IPS-NIHi7 (cell line): ENCODE measurements at regions not wholly inside any gene's neighbourhood (a gene's known extent, or its start where the extent isn't known, plus 50 kb on each side); places are given as distances from the start of the nearest gene placed in this dataset.

ENCODE experiments used
- DNase-seq: peaks from one replicate; pipeline ENCODE4 v3.0.0; 2012; ENCODE audit warnings: mixed read lengths; ENCODE audit errors: extremely low spot score

GRCh38 chr21:18951271-18952038, 547.9 kb upstream of the TMPRSS15 start:
- peak; percentile 48 for DNase-seq

GRCh38 chr21:18954441-18954844, 550.9 kb upstream of the TMPRSS15 start:
- DNase-seq, result no peak

DNA sequence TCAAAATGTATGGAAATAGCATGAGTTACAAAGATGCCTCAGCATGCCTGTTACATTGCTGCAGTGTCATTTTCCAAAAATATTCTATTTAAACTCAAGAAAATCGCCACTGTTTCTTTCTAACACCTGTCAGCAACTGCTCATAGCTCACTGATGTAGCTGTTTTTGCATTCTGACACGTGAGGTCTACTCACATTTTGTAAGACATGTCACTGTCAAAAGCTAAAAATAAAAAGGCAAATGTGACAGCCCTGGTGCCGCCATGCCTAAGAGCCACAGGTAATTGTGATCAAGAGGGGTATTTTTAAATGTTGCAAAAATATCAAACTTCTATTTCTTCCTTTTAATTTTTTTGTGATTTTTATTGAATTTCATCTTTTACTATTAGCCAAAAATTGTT, 556.2 kb upstream of the TMPRSS15 start:
- no peak for DNase-seq

- DNase-seq, result no peak
Observed at GRCh38 chr21:18960306-18960705, 556.7 kb upstream of the TMPRSS15 start.

DNA sequence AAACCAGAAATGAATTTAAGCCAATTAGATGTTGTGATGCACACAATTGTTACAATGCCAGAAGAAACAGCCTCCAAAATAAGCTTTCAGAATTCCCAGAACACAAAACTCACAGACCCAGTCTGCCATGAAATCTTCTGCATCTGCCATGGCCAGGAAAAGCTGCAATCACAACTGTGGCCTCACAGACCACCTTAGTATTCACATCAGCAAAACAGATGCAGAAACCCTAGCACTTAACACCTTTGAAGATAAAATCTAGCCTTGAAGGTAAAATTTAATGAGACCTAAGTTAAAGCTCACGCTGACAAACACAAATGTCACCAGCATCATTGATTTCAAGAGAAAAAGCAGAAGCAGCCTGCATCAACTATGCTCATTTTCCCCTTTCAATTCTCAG, 566.8 kb upstream of the TMPRSS15 start:
- no peak for DNase-seq

DNA sequence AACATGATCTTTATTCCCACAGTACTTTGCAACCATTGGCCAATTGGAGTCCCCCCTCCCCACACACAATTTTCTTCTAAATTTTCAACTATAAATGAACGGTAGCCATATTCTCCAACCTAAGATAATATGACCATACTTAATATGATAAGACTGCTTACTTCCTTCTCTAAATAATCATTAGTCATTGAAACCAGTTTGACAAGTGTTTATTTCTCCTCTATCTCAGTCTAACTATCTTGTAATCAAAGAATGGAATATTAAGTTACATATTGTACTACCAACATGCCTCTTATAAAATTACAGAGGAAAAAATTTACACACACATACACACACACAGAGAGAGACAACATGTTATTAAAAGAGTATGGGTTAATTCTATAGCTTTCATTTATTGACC, 567.4 kb upstream of the TMPRSS15 start:
- DNase-seq, result no peak

DNA sequence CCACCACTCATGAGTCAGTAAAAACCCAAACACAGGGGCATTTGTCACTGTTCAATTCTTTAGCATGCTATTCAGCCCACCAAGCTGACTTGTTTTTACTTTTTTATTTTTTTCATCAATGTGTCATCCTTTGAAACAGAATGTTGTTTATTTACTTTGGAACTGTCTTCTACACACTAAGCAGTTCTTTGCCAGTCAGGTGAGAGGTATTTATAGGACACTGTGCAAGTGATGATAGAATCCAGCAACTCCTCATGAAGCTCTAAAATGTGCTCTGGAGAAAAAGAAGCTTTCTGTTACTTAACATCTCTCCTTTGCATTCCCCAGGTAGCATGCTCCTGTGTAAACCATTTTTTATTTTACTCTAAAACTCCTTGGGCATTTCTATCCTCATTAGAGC, 582.0 kb upstream of the TMPRSS15 start:
- DNase-seq, result no peak

GRCh38 chr21:18986197-18986596, 582.6 kb upstream of the TMPRSS15 start:
- DNase-seq, result no peak

GRCh38 chr21:18987520-18988026, 584.0 kb upstream of the TMPRSS15 start:
- peak; percentile 13 for DNase-seq

DNA sequence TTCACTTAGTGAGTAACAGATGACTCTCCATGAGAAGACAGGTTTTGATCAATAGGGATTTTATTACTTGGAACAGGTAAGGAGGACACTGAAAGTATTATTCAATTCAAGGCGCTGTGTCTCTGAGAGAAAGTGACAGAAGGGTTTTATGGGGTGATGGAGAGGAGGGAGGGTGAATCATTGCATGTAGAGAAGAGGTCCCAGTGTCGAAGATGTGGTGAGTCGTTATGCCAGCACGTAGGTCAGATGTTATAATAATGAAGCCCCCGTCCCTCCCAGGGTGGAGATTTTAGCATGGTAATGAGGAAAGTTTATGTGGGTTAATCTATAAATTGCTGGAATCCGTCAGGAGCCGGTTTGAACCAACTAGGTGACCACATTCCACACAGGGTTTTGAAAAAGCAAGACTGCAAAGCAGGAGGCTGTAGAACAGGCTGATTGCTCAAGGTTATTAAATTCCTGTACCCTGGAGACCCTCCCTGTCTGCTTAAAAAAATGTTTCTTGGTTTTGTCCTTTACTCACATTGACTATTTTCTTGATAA, 586.4 kb upstream of the TMPRSS15 start:
- DNase-seq, result no peak

GRCh38 chr21:18991846-18992245, 588.3 kb upstream of the TMPRSS15 start:
- DNase-seq, result no peak

GRCh38 chr21:19010251-19010650, 606.7 kb upstream of the TMPRSS15 start:
- no peak for DNase-seq

GRCh38 chr21:19010996-19011395, 607.4 kb upstream of the TMPRSS15 start:
- no peak for DNase-seq

GRCh38 chr21:19011451-19011850, 607.9 kb upstream of the TMPRSS15 start:
- no peak for DNase-seq

DNA sequence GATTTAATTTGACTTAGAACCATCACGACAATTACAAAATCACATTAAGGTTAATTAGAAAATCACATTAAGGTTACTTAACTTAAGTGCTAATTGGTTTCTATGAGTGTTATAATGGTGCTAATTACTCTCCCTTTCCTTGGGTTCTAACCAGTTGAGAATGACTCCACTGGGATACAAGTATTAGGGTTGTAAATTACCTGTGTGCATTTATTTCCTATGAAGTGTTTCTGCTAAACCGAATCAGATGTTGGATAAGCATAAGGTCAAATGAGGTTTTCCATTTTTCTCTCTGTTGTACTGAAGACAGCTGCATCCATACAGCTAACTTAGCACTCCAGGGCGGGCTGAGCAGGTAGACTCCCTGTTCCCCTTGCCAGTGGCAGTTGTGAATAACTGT, 610.3 kb upstream of the TMPRSS15 start:
- DNase-seq, result no peak

GRCh38 chr21:19018529-19018928, 614.9 kb upstream of the TMPRSS15 start:
- DNase-seq, result no peak

DNA sequence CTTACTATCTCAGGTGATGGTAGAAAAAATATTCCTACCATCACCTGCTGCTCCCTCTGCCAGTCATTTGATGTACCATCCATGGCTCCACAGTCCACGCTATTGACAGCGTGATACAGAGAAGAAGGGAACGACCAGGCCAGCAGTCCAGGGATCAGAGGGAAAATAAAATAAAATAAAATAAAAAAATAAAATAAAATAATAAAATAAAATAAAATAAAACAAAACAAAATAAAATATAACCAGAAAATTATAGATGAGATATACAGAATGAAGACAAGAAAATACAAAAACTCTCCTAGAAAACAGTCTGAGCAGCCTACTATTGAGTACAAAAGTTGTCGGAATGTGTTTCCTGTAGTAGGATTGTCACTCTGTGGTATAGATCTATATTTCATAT, 619.4 kb upstream of the TMPRSS15 start:
- DNase-seq, result no peak

DNA sequence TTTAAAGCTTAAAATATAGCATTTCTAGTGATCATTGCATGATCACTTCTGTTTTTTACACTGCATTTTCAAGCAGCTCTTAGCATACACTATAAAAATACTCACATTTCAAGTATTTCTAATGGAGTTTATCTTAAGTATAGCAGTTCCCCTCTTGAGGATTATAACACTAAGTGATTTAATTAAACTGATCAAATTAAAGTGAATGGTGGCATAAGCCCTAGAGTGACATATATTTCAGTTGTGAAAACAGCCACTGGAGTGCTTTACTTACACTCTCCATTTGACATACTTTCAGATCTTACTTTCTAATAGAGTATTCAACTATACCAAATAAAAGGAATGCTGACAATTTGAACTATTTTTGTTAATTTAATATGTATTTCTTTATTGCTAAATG, 623.3 kb upstream of the TMPRSS15 start:
- DNase-seq, result no peak

DNA sequence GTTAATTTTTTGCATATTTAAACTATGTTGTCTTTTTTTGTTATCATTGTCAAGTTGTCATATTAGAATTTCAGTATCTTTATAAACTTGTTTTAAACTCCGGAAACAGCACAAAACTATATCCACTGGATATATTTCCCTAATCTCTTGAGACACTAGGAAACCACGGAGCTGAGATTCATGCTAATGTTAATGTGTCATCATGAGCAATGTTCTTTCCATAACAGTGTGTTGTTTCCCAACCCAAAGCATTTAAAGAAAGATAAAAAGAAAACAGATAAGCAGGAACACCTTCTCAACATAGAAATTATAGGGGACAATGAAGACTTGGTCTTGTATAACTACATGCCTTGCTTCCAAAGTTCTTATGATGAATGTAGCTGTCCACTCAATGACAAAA, 626.2 kb upstream of the TMPRSS15 start:
- DNase-seq, result no peak

GRCh38 chr21:19031953-19032352, 628.4 kb upstream of the TMPRSS15 start:
- DNase-seq, result no peak

- no peak for DNase-seq
Observed at GRCh38 chr21:19034041-19034440, 630.5 kb upstream of the TMPRSS15 start.

- DNase-seq, result no peak
Observed at GRCh38 chr21:19034560-19034959, 631.0 kb upstream of the TMPRSS15 start.

DNA sequence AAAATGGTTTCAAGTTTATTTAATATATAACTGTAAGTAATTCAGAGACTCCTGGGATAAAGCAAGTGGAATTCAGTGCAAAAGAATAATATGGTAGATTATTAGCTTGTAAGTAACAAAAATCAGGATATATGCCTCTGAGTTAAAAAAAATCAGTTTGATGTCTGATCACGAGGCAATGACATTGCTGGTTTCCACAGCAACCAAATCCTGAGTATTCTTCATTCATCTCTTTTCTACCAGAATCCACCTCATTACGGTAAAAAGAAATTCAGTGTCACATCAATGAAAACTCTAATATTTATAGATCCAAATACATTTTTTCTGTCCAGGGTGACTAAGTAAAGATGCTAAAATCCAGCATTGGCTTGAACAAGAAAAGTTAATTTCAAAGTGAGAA, 642.3 kb upstream of the TMPRSS15 start:
- no peak for DNase-seq
